IPS-18a (cell line): ENCODE measurements at regions not wholly inside any gene's neighbourhood (a gene's known extent, or its start where the extent isn't known, plus 50 kb on each side); places are given as distances from the start of the nearest gene placed in this dataset.
"Not testable (repeated sequence)": the region's sequence is repeated elsewhere in the genome, so short reads cannot be mapped to it uniquely, and the experiment has no call there.

Source experiments
- H3K27ac ChIP-seq: one replicate; pipeline ENCODE4 v1.5.1; 2013; ENCODE audit warnings: low read length
- H3K27me3 ChIP-seq: one replicate; pipeline ENCODE4 v1.6.1; 2013; ENCODE audit warnings: mild to moderate bottlenecking, low read length; ENCODE audit not compliant: control insufficient read depth, insufficient read depth
- H3K36me3 ChIP-seq: one replicate; pipeline ENCODE4 v1.6.1; 2013; ENCODE audit warnings: low read depth, low read length; ENCODE audit not compliant: control insufficient read depth
- H3K4me1 ChIP-seq: one replicate; pipeline ENCODE4 v1.6.1; 2013; ENCODE audit warnings: low read depth, low read length; ENCODE audit not compliant: control insufficient read depth
- H3K4me3 ChIP-seq: one replicate; pipeline ENCODE4 v1.5.1; 2013; ENCODE audit warnings: low read length
- H3K9ac ChIP-seq: one replicate; pipeline ENCODE4 v1.6.1; 2013; ENCODE audit warnings: mild to moderate bottlenecking, low read length, moderate library complexity
- H3K9me3 ChIP-seq: one replicate; pipeline ENCODE4 v1.6.1; 2013; ENCODE audit warnings: low read depth, low read length; ENCODE audit not compliant: control insufficient read depth

- Histone ChIP-seq H3K9ac (no peak overlapping the region), H3K36me3 (no peaks in the 10 kb centered on the region), H3K27me3 (no peaks in the 10 kb centered on the region), H3K9me3 (no peaks in the 10 kb centered on the region), H3K4me3 (no peak overlapping the region), H3K27ac (no peak overlapping the region), H3K4me1 (no peaks in the 10 kb centered on the region)
Observed at GRCh38 chr4:135434936-135435335, 1233.3 kb upstream of the PABPC4L start.

GRCh38 chr4:135429528-135429927 is 1227.9 kb upstream of the PABPC4L start:
- H3K27me3 ChIP-seq: no peaks in the 10 kb centered on the region
- H3K4me1 ChIP-seq: no peaks in the 10 kb centered on the region
- H3K27ac ChIP-seq: no peak overlapping the region
- no peak overlapping the region for H3K4me3 ChIP-seq
- H3K9me3 ChIP-seq: no peaks in the 10 kb centered on the region
- no peak overlapping the region for H3K9ac ChIP-seq
- H3K36me3 ChIP-seq: no peaks in the 10 kb centered on the region

GRCh38 chr4:135418353-135418752 is 1216.8 kb upstream of the PABPC4L start:
- no peak overlapping the region for H3K27ac ChIP-seq
- H3K27me3 ChIP-seq: no peaks in the 10 kb centered on the region
- H3K9ac ChIP-seq: no peak overlapping the region
- H3K4me1 ChIP-seq: no peaks in the 10 kb centered on the region
- H3K36me3 ChIP-seq: no peaks in the 10 kb centered on the region
- H3K4me3 ChIP-seq: no peak overlapping the region
- H3K9me3 ChIP-seq: no peaks in the 10 kb centered on the region

- H3K27me3 ChIP-seq: no peaks in the 10 kb centered on the region
- H3K4me3 ChIP-seq: no peak overlapping the region
- H3K4me1 ChIP-seq: no peaks in the 10 kb centered on the region
- no peaks in the 10 kb centered on the region for H3K36me3 ChIP-seq
- H3K9ac ChIP-seq: no peak overlapping the region
- no peaks in the 10 kb centered on the region for H3K9me3 ChIP-seq
- no peak overlapping the region for H3K27ac ChIP-seq
Observed at GRCh38 chr4:135412213-135412612, 1210.6 kb upstream of the PABPC4L start.

- no peaks in the 10 kb centered on the region for H3K4me1 ChIP-seq
- no peak overlapping the region for H3K27ac ChIP-seq
- no peaks in the 10 kb centered on the region for H3K36me3 ChIP-seq
- no peaks in the 10 kb centered on the region for H3K9me3 ChIP-seq
- H3K27me3 ChIP-seq: no peaks in the 10 kb centered on the region
- no peak overlapping the region for H3K4me3 ChIP-seq
- H3K9ac ChIP-seq: no peak overlapping the region
Observed at GRCh38 chr4:135411251-135411650, 1209.7 kb upstream of the PABPC4L start.

- not testable (repeated sequence) for H3K36me3 ChIP-seq, H3K9ac ChIP-seq, H3K27me3 ChIP-seq, H3K27ac ChIP-seq, H3K9me3 ChIP-seq, H3K4me3 ChIP-seq, H3K4me1 ChIP-seq
Observed at GRCh38 chr4:135409261-135409660, 1207.7 kb upstream of the PABPC4L start.

- no peak overlapping the region for H3K9ac ChIP-seq
- H3K4me3 ChIP-seq: no peak overlapping the region
- H3K27ac ChIP-seq: no peak overlapping the region
- no peaks in the 10 kb centered on the region for H3K4me1 ChIP-seq
- H3K36me3 ChIP-seq: no peaks in the 10 kb centered on the region
- H3K9me3 ChIP-seq: peaks cover 7% of the 10 kb centered on the region
- no peaks in the 10 kb centered on the region for H3K27me3 ChIP-seq
Observed at GRCh38 chr4:135408109-135408508, 1206.5 kb upstream of the PABPC4L start.

- not testable (repeated sequence) for H3K27ac ChIP-seq, H3K9me3 ChIP-seq, H3K4me1 ChIP-seq, H3K27me3 ChIP-seq, H3K36me3 ChIP-seq, H3K4me3 ChIP-seq, H3K9ac ChIP-seq
Observed at GRCh38 chr4:135406597-135406996, 1205.0 kb upstream of the PABPC4L start.

GRCh38 chr4:135385830-135386581 is 1184.4 kb upstream of the PABPC4L start:
- H3K4me3 ChIP-seq: no peak overlapping the region
- no peaks in the 10 kb centered on the region for H3K27me3 ChIP-seq
- peaks cover 25% of the 10 kb centered on the region for H3K4me1 ChIP-seq
- no peak overlapping the region for H3K9ac ChIP-seq
- H3K27ac ChIP-seq: no peak overlapping the region
- no peaks in the 10 kb centered on the region for H3K9me3 ChIP-seq
- H3K36me3 ChIP-seq: no peaks in the 10 kb centered on the region

GRCh38 chr4:135383356-135384288 is 1182.0 kb upstream of the PABPC4L start:
- Histone ChIP-seq H3K4me3 (no peak overlapping the region), H3K9ac (no peak overlapping the region), H3K4me1 (peaks cover 25% of the 10 kb centered on the region), H3K27me3 (no peaks in the 10 kb centered on the region), H3K36me3 (no peaks in the 10 kb centered on the region), H3K27ac (no peak overlapping the region), H3K9me3 (no peaks in the 10 kb centered on the region)

GRCh38 chr4:135382280-135382959 is 1180.8 kb upstream of the PABPC4L start:
- Histone ChIP-seq H3K9me3 (no peaks in the 10 kb centered on the region), H3K4me3 (no peak overlapping the region), H3K4me1 (peaks cover 25% of the 10 kb centered on the region), H3K9ac (no peak overlapping the region), H3K27me3 (no peaks in the 10 kb centered on the region), H3K36me3 (no peaks in the 10 kb centered on the region), H3K27ac (no peak overlapping the region)
